Esophagus (tissue), 2 donors: ENCODE measurements at regions not wholly inside any gene's neighbourhood (a gene's known extent, or its start where the extent isn't known, plus 50 kb on each side); places are given as distances from the start of the nearest gene placed in this dataset.

ENCODE experiments used
- H3K27ac ChIP-seq, 2 donors: one replicate each; pipeline ENCODE4 v1.5.1; 2013; ENCODE audit warnings: low read depth in 2 of 2, mild to moderate bottlenecking in 2 of 2, inconsistent platforms in 1 of 2, low read length in 1 of 2, moderate library complexity in 1 of 2
- H3K27me3 ChIP-seq, 2 donors: one replicate each; pipeline ENCODE4 v1.6.1; 2013; ENCODE audit warnings: low read length in 2 of 2, control low read depth in 1 of 2, mild to moderate bottlenecking in 1 of 2; ENCODE audit not compliant: insufficient read depth in 2 of 2, control insufficient read depth in 1 of 2
- H3K36me3 ChIP-seq, 2 donors: one replicate each; pipeline ENCODE4 v1.6.1; 2013; ENCODE audit warnings: low read length in 1 of 2; ENCODE audit not compliant: control insufficient read depth in 2 of 2, insufficient read depth in 2 of 2
- H3K4me1 ChIP-seq, 2 donors: one replicate each; pipeline ENCODE4 v1.6.1; 2013; ENCODE audit warnings: low read length in 1 of 2; ENCODE audit not compliant: control insufficient read depth in 2 of 2, insufficient read depth in 2 of 2
- H3K4me3 ChIP-seq, 2 donors: one replicate each; pipeline ENCODE4 v1.5.1; 2013; ENCODE audit warnings: low read length in 2 of 2, mild to moderate bottlenecking in 2 of 2, low read depth in 1 of 2, moderate library complexity in 1 of 2
- H3K9me3 ChIP-seq, 2 donors: one replicate each; pipeline ENCODE4 v1.6.1; 2013; ENCODE audit warnings: mild to moderate bottlenecking in 2 of 2, low read depth in 1 of 2, low read length in 1 of 2, moderate library complexity in 1 of 2; ENCODE audit not compliant: control insufficient read depth in 2 of 2, insufficient read depth in 1 of 2
- WGBS, 2 donors: extraction: QIAGEN DNeasy Blood & Tissue Kit; methylation state at CpG; one replicate each; pipeline ENCODE4 v1.1.7; 2013; 5-methylcytosine and 5-hydroxymethylcytosine counted together
- donor health status: healthy with polysubstance abuse.
- donor health status: Bipolar disorder and iron deficiency.

GRCh38 chr15:59873644-59874272, 130.4 kb upstream of the FOXB1 start:
- 62 to 71% methylated on average over 3 of the region's 3 CpGs for WGBS, 2 donors
- Histone ChIP-seq H3K27ac (no peak overlapping the region), H3K27me3 (peaks cover 0 to 3% of the 10 kb centered on the region in 2 donors), H3K36me3 (no peaks in the 10 kb centered on the region), H3K4me1 (no peaks in the 10 kb centered on the region), H3K9me3 (no peaks in the 10 kb centered on the region), H3K4me3 (no peak overlapping the region)

GRCh38 chr15:59867086-59867855, 136.8 kb upstream of the FOXB1 start:
- Histone ChIP-seq H3K27ac (no peak overlapping the region), H3K27me3 (no peaks in the 10 kb centered on the region), H3K9me3 (no peaks in the 10 kb centered on the region), H3K4me1 (no peaks in the 10 kb centered on the region), H3K4me3 (no peak overlapping the region), H3K36me3 (no peaks in the 10 kb centered on the region)
- WGBS, 2 donors: 72 to 76% methylated on average over 5 of the region's 5 CpGs

- H3K27ac ChIP-seq: no peak overlapping the region
- H3K9me3 ChIP-seq: no peaks in the 10 kb centered on the region
- no peaks in the 10 kb centered on the region for H3K4me1 ChIP-seq
- no peaks in the 10 kb centered on the region for H3K27me3 ChIP-seq
- H3K4me3 ChIP-seq: no peak overlapping the region
- H3K36me3 ChIP-seq: no peaks in the 10 kb centered on the region
- WGBS, 2 donors: 32 to 33% methylated on average over 4 of the region's 4 CpGs
These were observed 137.5 kb upstream of the FOXB1 start for GRCh38 chr15:59866642-59867041.

GRCh38 chr15:59862191-59863155, 141.6 kb upstream of the FOXB1 start:
- WGBS, 2 donors: 65 to 71% methylated on average over 9 of the region's 9 CpGs
- no peaks in the 10 kb centered on the region for H3K4me1 ChIP-seq
- H3K27ac ChIP-seq: no peak overlapping the region
- H3K4me3 ChIP-seq: no peak overlapping the region
- no peaks in the 10 kb centered on the region for H3K9me3 ChIP-seq
- no peaks in the 10 kb centered on the region for H3K36me3 ChIP-seq
- no peaks in the 10 kb centered on the region for H3K27me3 ChIP-seq

GRCh38 chr15:59847968-59848367, 156.1 kb upstream of the FOXB1 start:
- Histone ChIP-seq H3K4me3 (no peak overlapping the region), H3K27me3 (no peaks in the 10 kb centered on the region), H3K9me3 (no peaks in the 10 kb centered on the region), H3K27ac (no peak overlapping the region), H3K36me3 (no peaks in the 10 kb centered on the region), H3K4me1 (no peaks in the 10 kb centered on the region)
- WGBS, 2 donors: 49 to 53% methylated on average over 3 of the region's 3 CpGs

- Histone ChIP-seq H3K27ac (no peak overlapping the region), H3K36me3 (no peaks in the 10 kb centered on the region), H3K4me3 (no peak overlapping the region), H3K9me3 (no peaks in the 10 kb centered on the region), H3K4me1 (no peaks in the 10 kb centered on the region), H3K27me3 (no peaks in the 10 kb centered on the region)
- 83 to 84% methylated on average over 10 of the region's 10 CpGs for WGBS, 2 donors
These were observed 156.9 kb upstream of the BNIP2 start for GRCh38 chr15:59845942-59846499.

- 46 to 54% methylated on average over 4 of the region's 4 CpGs for WGBS, 2 donors
- Histone ChIP-seq H3K27ac (no peak overlapping the region), H3K4me1 (no peaks in the 10 kb centered on the region), H3K4me3 (no peak overlapping the region), H3K36me3 (no peaks in the 10 kb centered on the region), H3K9me3 (no peaks in the 10 kb centered on the region), H3K27me3 (no peaks in the 10 kb centered on the region)
These were observed 154.5 kb upstream of the BNIP2 start for GRCh38 chr15:59843609-59844008.

- Histone ChIP-seq H3K4me1 (no peaks in the 10 kb centered on the region), H3K27me3 (no peaks in the 10 kb centered on the region), H3K9me3 (no peaks in the 10 kb centered on the region), H3K36me3 (no peaks in the 10 kb centered on the region), H3K27ac (no peak overlapping the region), H3K4me3 (no peak overlapping the region)
- WGBS, 2 donors: 81 to 83% methylated on average over 4 of the region's 4 CpGs
These were observed 151.9 kb upstream of the BNIP2 start for GRCh38 chr15:59841036-59841435.

- Histone ChIP-seq H3K9me3 (no peaks in the 10 kb centered on the region), H3K4me1 (no peaks in the 10 kb centered on the region), H3K4me3 (no peak overlapping the region), H3K27ac (no peak overlapping the region), H3K27me3 (no peaks in the 10 kb centered on the region), H3K36me3 (no peaks in the 10 kb centered on the region)
- WGBS, 2 donors: 76 to 83% methylated on average over 2 of the region's 2 CpGs
These were observed 150.8 kb upstream of the BNIP2 start for GRCh38 chr15:59839906-59840305.
